Stomach (tissue), 8 donors: ENCODE measurements at regions not wholly inside any gene's neighbourhood (a gene's known extent, or its start where the extent isn't known, plus 50 kb on each side); places are given as distances from the start of the nearest gene placed in this dataset.

Experiments used
- DNase-seq, 2 donors: peaks; one replicate each; pipeline versions ENCODE4 v3.0.0 to v3.0.0-alpha.2; 2013 to 2019
- H3K27ac ChIP-seq, 5 donors: fragments of 200-600 bp in 4 of 5; sonication (generic) in 4 of 5; one replicate each; pipeline ENCODE4 v1.5.1; 2013 to 2019; ENCODE audit warnings: mild to moderate bottlenecking in 1 of 5, moderate library complexity in 1 of 5
- H3K27me3 ChIP-seq, 3 donors: fragments of 200-600 bp; sonication (generic); one replicate each; pipeline ENCODE4 v1.5.1; 2017 to 2019; ENCODE audit warnings: mixed run types in 1 of 3
- H3K36me3 ChIP-seq, 4 donors: fragments of 200-600 bp; sonication (generic); 1 replicate in 3 of 4; 2 replicates in 1 of 4; pipeline ENCODE4 v1.5.1; 2016 to 2019
- H3K4me1 ChIP-seq, 4 donors: fragments of 200-600 bp; sonication (generic); one replicate each; pipeline ENCODE4 v1.5.1; 2016 to 2019
- H3K4me3 ChIP-seq, 4 donors: fragments of 200-600 bp; sonication (generic) in 3 of 4; one replicate each; pipeline ENCODE4 v1.5.1; 2016 to 2019; ENCODE audit warnings: mild to moderate bottlenecking in 1 of 4
- H3K9me3 ChIP-seq, 4 donors: fragments of 200-600 bp; sonication (generic); one replicate each; pipeline ENCODE4 v1.5.1; 2016 to 2019
- EP300 ChIP-seq: sonication (generic); formaldehyde crosslinking; IDR thresholded peaks from one replicate; pipeline ENCODE4 v1.6.1; 2017; ENCODE audit warnings: antibody characterized with exemption
- POLR2A ChIP-seq, 4 donors: fragments of 450-650 bp; IDR thresholded peaks; one replicate each; pipeline ENCODE4 v1.6.1; 2016; ENCODE audit warnings: antibody characterized with exemption in 4 of 4, control low read depth in 2 of 4, mild to moderate bottlenecking in 1 of 4, moderate library complexity in 1 of 4
- POLR2AphosphoS5 ChIP-seq, 3 donors: sonication (generic); formaldehyde crosslinking; IDR thresholded peaks; one replicate each; pipeline ENCODE4 v1.6.1; 2016; ENCODE audit warnings: antibody characterized with exemption in 3 of 3
- WGBS, 5 donors: extraction: QIAGEN DNeasy Blood & Tissue Kit in 3 of 5; methylation state at CpG; one replicate each; pipeline versions ENCODE4 v1.1.5 to v1.1.7; 2013 to 2018; 5-methylcytosine and 5-hydroxymethylcytosine counted together
- intact Hi-C: fragments of 100-400 bp; cut with DNase I; formaldehyde crosslinking; loops from one replicate; pipeline ENCODE4 v1.15.1; 2023; ENCODE audit warnings: low total_unique reads
- TF ChIP-seq, protein P1 (sequence below), 7 experiments: fragments of 450-650 bp in 4 of 7; fragments of 200-600 bp in 3 of 7; sonication (generic) in 3 of 7; IDR thresholded peaks; one replicate each; pipeline ENCODE4 v1.5.1; 2016 to 2019; ENCODE audit warnings: antibody characterized with exemption in 7 of 7, control low read depth in 2 of 7, mild to moderate bottlenecking in 1 of 7
- donor health status: healthy with polysubstance abuse.
- donor health status: Bipolar disorder and iron deficiency.
- donor health status: healthy.

DNA sequence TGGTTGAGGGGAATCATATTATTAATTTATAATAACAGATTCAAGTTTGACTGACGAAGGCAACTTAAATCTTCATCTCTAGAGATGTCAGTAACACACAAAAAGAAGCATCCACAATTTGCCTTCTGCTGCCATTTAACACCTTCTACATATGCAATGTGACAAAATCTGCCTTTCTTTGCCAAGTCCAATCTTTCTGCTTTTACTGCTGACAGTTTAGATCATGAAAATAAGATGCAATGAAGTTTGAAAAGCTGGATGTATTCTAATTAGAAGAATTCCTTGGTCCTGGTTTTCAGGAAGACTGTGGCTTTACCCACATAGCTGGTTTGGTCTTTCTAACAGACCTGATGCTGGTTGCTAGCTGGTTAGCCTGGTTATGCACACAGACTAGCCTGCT lies 178.9 kb downstream of the ACER2 start:
- Histone ChIP-seq H3K4me3 (no peak overlapping the region), H3K36me3 (no peaks in the 10 kb centered on the region), H3K4me1 (no peaks in the 10 kb centered on the region), H3K9me3 (no peaks in the 10 kb centered on the region), H3K27ac (no peak overlapping the region), H3K27me3 (peaks cover 0 to under 1% (median 0%) of the 10 kb centered on the region in 3 donors)
- 79 to 89% (median 87%) methylated on average over 1 of the region's 1 CpG for WGBS, 5 donors
- DNase-seq = no peak
- intact Hi-C loops = no loop called here
- TF ChIP-seq EP300 (no peak), POLR2A (IDR thresholded peaks at IDR 0.05) (no peak), POLR2AphosphoS5 (IDR thresholded peaks at IDR 0.05) (no peak)
- TF ChIP-seq, protein P1, sequence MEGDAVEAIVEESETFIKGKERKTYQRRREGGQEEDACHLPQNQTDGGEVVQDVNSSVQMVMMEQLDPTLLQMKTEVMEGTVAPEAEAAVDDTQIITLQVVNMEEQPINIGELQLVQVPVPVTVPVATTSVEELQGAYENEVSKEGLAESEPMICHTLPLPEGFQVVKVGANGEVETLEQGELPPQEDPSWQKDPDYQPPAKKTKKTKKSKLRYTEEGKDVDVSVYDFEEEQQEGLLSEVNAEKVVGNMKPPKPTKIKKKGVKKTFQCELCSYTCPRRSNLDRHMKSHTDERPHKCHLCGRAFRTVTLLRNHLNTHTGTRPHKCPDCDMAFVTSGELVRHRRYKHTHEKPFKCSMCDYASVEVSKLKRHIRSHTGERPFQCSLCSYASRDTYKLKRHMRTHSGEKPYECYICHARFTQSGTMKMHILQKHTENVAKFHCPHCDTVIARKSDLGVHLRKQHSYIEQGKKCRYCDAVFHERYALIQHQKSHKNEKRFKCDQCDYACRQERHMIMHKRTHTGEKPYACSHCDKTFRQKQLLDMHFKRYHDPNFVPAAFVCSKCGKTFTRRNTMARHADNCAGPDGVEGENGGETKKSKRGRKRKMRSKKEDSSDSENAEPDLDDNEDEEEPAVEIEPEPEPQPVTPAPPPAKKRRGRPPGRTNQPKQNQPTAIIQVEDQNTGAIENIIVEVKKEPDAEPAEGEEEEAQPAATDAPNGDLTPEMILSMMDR (IDR thresholded peaks at IDR 0.05) = no peak

DNA sequence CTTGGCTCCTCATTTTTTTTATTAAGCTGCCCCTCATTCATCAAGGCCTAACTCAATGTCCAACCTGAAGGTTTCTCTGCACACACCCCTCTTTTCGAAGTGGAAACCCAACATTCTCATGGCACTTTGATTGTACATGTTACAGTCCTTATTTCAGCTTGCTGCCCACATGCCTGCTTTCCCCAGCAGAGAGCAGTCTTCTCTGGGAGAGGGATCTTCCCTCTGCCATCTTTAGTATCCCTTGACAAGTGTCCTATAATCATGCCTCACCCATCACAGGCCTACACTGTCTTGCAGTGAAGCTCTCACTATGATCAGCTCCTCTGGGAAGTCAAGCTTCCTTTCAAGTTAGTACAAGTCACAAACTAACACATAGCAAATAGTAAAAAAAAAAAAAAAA lies 175.1 kb downstream of the ACER2 start:
- no peak overlapping the region for H3K4me3 ChIP-seq
- DNase-seq = no peak
- H3K27ac ChIP-seq = no peak overlapping the region
- H3K9me3 ChIP-seq = no peaks in the 10 kb centered on the region
- intact Hi-C loops = no loop called here
- TF ChIP-seq POLR2AphosphoS5 (IDR thresholded peaks at IDR 0.05) = no peak
- TF ChIP-seq EP300 = no peak
- TF ChIP-seq POLR2A (IDR thresholded peaks at IDR 0.05) = no peak
- TF ChIP-seq, protein P1 (IDR thresholded peaks at IDR 0.05) = no peak
- peaks cover 0 to 8% (median 0%) of the 10 kb centered on the region in 3 donors for H3K27me3 ChIP-seq
- H3K4me1 ChIP-seq = no peaks in the 10 kb centered on the region
- 70 to 88% (median 83%) methylated on average over 1 of the region's 1 CpG for WGBS, 5 donors
- H3K36me3 ChIP-seq = no peaks in the 10 kb centered on the region

DNA sequence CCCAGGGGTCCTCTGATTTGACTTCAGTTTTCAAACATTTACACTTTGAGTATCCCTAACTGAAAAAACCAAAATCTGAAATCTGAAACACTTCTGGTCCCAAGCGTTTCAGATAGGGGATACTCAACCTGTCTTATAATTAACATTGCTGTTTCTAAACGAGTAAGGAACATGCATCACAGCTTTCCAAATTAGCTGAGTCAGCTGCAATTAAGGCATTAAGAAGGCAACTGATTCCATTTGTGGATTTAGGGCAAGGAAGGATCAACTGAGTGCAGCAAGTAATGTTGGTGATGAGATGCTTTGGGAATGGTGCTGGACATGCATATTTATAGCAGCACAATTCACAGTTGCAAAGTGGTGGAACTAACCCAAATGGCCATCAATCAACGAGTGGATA lies 168.6 kb downstream of the ACER2 start:
- Histone ChIP-seq H3K4me1 (no peaks in the 10 kb centered on the region), H3K36me3 (no peaks in the 10 kb centered on the region), H3K27me3 (peaks cover 0 to 8% (median 0%) of the 10 kb centered on the region in 3 donors), H3K9me3 (no peaks in the 10 kb centered on the region), H3K27ac (no peak overlapping the region), H3K4me3 (no peak overlapping the region)
- WGBS, 5 donors = 62 to 71% (median 68%) methylated on average over 3 of the region's 3 CpGs
- TF ChIP-seq POLR2AphosphoS5 (IDR thresholded peaks at IDR 0.05) (no peak), EP300 (no peak), POLR2A (IDR thresholded peaks at IDR 0.05) (no peak)
- TF ChIP-seq, protein P1 (IDR thresholded peaks at IDR 0.05) = no peak
- DNase-seq = no peak
- intact Hi-C loops = no loop called here

DNA sequence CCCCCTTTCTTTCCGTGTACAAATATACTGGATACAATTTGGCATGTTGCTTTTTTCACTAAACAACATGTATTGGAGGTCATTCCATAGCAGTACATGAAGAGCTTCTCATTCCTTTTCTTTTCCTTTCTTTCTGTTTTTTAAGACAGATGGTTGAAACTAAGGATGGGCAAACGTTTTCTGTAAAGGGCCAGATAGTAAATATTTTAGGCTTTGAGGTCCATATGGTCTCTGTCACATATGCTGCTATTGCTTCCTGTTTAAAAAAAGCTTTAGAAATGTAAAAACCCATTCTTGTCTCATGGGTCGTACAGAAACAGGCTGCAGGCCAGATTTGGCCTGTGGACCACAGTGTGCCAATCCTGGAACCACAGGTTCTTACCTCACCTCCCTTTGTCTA lies 160.1 kb downstream of the ACER2 start:
- no peaks in the 10 kb centered on the region for H3K36me3 ChIP-seq
- intact Hi-C loops = no loop called here
- H3K4me1 ChIP-seq = no peaks in the 10 kb centered on the region
- H3K27me3 ChIP-seq = no peaks in the 10 kb centered on the region
- H3K27ac ChIP-seq = no peak overlapping the region
- WGBS, 5 donors = 31 to 46% (median 40%) methylated on average over 3 of the region's 3 CpGs
- TF ChIP-seq POLR2AphosphoS5 (IDR thresholded peaks at IDR 0.05) (no peak), POLR2A (IDR thresholded peaks at IDR 0.05) (no peak), EP300 (no peak)
- TF ChIP-seq, protein P1 (IDR thresholded peaks at IDR 0.05) = no peak
- H3K4me3 ChIP-seq = no peak overlapping the region
- peak in 1 of 2 donors; percentile 8 for DNase-seq
- no peaks in the 10 kb centered on the region for H3K9me3 ChIP-seq
